Colonic mucosa (tissue), 4 donors: ENCODE measurements at regions not wholly inside any gene's neighbourhood (a gene's known extent, or its start where the extent isn't known, plus 50 kb on each side); places are given as distances from the start of the nearest gene placed in this dataset.

ENCODE experiments used
- DNase-seq: peaks from one replicate; pipeline ENCODE4 v3.0.0-alpha.2; 2020
- H3K27ac ChIP-seq: fragments of 200-600 bp; one replicate; pipeline ENCODE4 v1.8.0; 2021
- H3K27me3 ChIP-seq: fragments of 200-600 bp; one replicate; pipeline ENCODE4 v1.8.0; 2021
- H3K36me3 ChIP-seq: fragments of 200-600 bp; one replicate; pipeline ENCODE4 v1.8.0; 2021
- H3K4me1 ChIP-seq: fragments of 200-600 bp; one replicate; pipeline ENCODE4 v1.8.0; 2021; ENCODE audit warnings: mild to moderate bottlenecking
- H3K4me3 ChIP-seq: fragments of 200-600 bp; one replicate; pipeline ENCODE4 v1.8.0; 2021
- H3K9ac ChIP-seq, 2 donors: one replicate each; pipeline ENCODE4 v1.7.0; 2013; ENCODE audit warnings: control low read depth in 2 of 2, low read depth in 2 of 2, low read length in 2 of 2
- H3K9me3 ChIP-seq: fragments of 200-600 bp; one replicate; pipeline ENCODE4 v1.8.0; 2021
- CTCF ChIP-seq: fragments of 200-600 bp; IDR thresholded peaks from one replicate; pipeline ENCODE4 v1.8.0; 2022; ENCODE audit warnings: antibody characterized with exemption, mild to moderate bottlenecking
- intact Hi-C: fragments of 100-400 bp; cut with DNase I; formaldehyde crosslinking; loops from one replicate; pipeline ENCODE4 v1.14.1; 2022
- donor health status: healthy.
- donor health status: DM: no; HTN: no; CAD: no.
- donor health status: DM: no; HTN: no; CAD: no.

- H3K4me1 ChIP-seq = no peaks in the 10 kb centered on the region
- H3K9me3 ChIP-seq = no peaks in the 10 kb centered on the region
- H3K36me3 ChIP-seq = no peaks in the 10 kb centered on the region
- no peak overlapping the region for H3K4me3 ChIP-seq
- intact Hi-C loops = no loop called here
- DNase-seq = no peak
- H3K9ac ChIP-seq = no peak overlapping the region
- no peaks in the 10 kb centered on the region for H3K27me3 ChIP-seq
- no peak for TF ChIP-seq CTCF
- no peak overlapping the region for H3K27ac ChIP-seq
These were observed 102.8 kb upstream of the SLC10A2 start for GRCh38 chr13:103168901-103169508.

GRCh38 chr13:103164251-103164650 is 98.0 kb upstream of the SLC10A2 start:
- H3K9me3 ChIP-seq = no peaks in the 10 kb centered on the region
- H3K36me3 ChIP-seq = no peaks in the 10 kb centered on the region
- no peaks in the 10 kb centered on the region for H3K4me1 ChIP-seq
- no peaks in the 10 kb centered on the region for H3K27me3 ChIP-seq
- TF ChIP-seq CTCF = no peak
- H3K9ac ChIP-seq = no peak overlapping the region
- no peak overlapping the region for H3K4me3 ChIP-seq
- no peak overlapping the region for H3K27ac ChIP-seq
- intact Hi-C loops = no loop called here
- DNase-seq = no peak

DNA sequence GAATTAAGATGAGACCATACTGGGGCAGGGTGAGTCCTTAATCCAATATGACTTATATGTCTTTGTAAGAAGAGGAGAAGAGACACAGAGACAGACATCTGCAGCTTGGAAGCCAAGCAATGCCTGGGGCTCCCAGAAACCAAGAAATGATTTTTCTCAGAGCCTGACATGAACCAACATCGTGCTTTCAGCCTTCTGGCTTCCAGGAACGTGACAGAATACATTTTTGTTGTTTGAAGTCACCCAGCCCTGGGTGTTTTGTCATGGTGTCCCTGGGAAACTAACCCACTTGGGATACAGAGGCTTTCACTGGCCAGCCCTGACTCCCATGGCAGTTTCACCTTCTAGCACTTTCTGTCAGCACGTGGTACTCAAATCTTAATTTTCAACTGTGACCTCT is 95.3 kb upstream of the SLC10A2 start:
- Histone ChIP-seq H3K27me3 (no peaks in the 10 kb centered on the region), H3K9me3 (no peaks in the 10 kb centered on the region), H3K4me3 (no peak overlapping the region), H3K4me1 (no peaks in the 10 kb centered on the region), H3K9ac (no peak overlapping the region), H3K27ac (no peak overlapping the region), H3K36me3 (no peaks in the 10 kb centered on the region)
- intact Hi-C loops = no loop called here
- no peak for DNase-seq
- no peak for TF ChIP-seq CTCF

GRCh38 chr13:103157434-103158145 is 91.4 kb upstream of the SLC10A2 start:
- Histone ChIP-seq H3K27me3 (no peaks in the 10 kb centered on the region), H3K4me1 (no peaks in the 10 kb centered on the region), H3K9ac (no peak overlapping the region), H3K9me3 (no peaks in the 10 kb centered on the region), H3K4me3 (no peak overlapping the region), H3K27ac (no peak overlapping the region), H3K36me3 (no peaks in the 10 kb centered on the region)
- intact Hi-C loops = no loop called here
- TF ChIP-seq CTCF = no peak
- DNase-seq = no peak

GRCh38 chr13:103157016-103157415 is 90.8 kb upstream of the SLC10A2 start:
- DNase-seq = no peak
- Histone ChIP-seq H3K27me3 (no peaks in the 10 kb centered on the region), H3K4me1 (no peaks in the 10 kb centered on the region), H3K9me3 (no peaks in the 10 kb centered on the region), H3K4me3 (no peak overlapping the region), H3K9ac (no peak overlapping the region), H3K27ac (no peak overlapping the region), H3K36me3 (no peaks in the 10 kb centered on the region)
- no peak for TF ChIP-seq CTCF
- intact Hi-C loops = no loop called here
